CD4-positive, alpha-beta T cell treated with Interleukin-6 for 4 hours (primary cell): ENCODE measurements at regions not wholly inside any gene's neighbourhood (a gene's known extent, or its start where the extent isn't known, plus 50 kb on each side); places are given as distances from the start of the nearest gene placed in this dataset.

Source experiments
- DNase-seq: peaks from one replicate; pipeline ENCODE4 v3.0.0-alpha.2; 2020; ENCODE audit warnings: mixed read lengths

DNA sequence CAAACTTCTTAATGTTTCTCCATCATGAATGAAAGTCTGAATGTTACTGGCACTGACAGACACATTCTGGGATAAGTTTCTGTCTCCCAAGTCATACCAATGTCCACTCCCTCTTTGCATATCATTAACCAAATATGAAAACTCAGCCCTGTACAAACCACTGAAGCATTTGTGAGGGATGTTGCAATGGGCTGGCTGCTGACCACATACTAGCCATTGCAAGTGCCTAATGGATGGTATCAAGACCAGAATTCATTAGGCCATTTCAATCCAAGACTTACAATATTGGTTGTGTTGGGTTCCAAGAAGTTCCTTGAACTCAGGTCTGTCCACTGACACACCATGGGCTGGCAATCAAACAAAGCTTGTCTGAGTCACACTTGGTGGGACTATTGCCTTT, 73.8 kb downstream of the CBLN2 start:
- DNase-seq, result no peak

DNA sequence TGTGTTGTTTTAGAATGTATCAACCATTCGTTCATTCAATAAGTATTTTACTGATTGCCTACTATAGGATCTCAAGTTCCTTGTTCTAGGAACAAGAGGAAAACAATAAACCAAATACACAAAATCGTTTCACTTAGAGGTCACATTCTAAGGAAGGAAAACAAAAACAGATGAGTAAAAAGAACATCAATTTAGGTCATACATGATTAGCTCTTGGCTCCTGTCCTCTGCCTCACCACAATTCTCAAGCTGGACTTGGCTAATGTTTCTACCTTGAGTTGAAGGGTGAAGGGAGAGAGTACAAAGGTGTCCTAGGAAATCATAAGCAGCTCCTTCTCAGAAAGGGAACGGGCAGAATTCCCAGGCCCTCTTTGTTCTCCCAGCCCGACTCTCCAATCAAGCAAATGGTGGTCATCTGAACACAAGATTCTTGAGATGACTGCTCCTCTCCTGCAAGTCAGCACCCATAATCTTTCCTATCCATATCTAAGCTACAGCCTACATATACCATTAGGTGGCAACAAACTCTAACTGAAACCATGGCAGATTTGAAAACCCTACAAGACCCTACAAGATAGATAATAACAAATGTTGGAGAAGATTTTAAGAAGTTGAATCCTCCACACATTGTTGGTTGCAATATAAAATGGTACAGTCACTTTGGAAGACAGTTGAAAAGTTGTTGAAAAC, 76.0 kb downstream of the CBLN2 start:
- DNase-seq, result no peak

DNA sequence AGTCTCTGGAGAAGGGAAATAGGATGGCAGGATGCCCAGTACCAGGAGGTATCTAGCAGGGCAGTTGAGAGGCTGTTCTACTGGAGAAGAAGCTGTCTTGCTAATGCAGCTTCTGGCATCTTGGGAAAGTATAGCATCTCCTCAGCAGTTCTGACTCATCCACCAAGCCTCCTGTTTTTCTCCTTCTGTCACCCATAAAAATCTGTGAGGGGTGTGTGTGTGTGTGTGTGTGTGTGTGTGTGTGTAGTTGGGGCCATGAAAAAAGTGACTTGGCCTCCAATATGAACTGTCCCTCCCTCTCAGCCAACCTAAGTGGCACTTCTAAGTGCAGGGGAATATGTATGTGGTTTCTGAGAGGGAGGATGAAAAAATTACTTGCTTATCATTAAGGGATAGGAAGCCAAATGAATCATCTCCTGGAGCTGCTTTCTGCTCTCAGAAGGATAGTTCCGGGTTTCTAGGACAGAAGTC, 83.9 kb downstream of the CBLN2 start:
- no peak for DNase-seq

DNA sequence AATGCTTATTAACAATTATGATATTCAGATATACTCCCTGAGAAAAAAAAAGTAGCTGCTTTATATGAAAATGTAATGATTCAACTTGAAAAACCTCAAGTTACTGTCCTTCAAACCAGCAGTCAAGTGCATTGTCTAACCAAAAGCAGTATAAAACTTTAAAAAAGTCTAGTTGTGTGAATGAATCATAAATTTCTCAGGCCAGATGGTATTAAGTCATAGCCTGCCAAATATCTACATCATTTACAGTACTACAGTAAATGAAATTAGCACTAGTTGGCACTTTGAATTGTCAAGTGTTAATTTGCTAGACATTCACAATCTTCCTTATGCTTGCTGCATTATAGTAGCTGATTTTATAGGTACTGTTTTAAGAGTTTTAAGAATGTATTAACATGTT, 85.9 kb downstream of the CBLN2 start:
- DNase-seq, result no peak

DNA sequence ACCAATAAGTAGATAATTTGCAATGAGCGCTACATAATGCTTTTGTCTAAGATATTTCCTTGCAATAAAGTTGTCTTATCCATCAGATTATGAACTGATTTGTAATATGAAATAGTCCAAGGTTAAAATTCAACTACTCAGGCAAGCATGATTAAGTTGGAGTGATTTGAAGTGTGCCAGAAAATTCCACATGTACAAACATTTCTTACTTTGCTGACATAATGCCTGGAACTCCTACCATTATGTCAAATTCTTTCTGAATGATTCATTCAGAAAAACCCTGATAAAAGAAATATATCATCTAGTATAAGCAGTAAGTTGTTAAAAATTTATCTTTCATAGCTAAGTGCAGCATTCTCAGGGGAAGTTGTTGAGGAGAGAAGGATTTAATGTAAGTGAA, 87.3 kb downstream of the CBLN2 start:
- DNase-seq, result no peak

DNA sequence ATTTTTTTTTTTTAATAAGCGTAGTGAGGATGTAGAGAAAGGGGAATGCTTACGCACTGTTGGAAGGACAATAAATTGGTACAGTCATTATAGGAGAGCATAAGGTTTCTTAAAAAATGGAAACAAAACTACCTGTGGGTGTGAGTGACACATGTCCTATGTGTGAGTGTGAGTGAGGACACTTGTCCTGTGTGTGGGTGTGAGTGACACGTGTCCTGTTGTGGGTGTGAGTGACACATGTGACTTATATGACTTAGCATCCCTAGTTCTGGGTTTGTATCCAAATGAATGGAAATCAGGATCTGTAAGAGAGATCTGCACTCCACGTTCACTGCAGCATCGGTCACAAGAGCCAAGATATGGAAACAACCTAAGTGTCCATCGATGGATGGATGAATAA, 91.8 kb downstream of the CBLN2 start:
- DNase-seq, result no peak

DNA sequence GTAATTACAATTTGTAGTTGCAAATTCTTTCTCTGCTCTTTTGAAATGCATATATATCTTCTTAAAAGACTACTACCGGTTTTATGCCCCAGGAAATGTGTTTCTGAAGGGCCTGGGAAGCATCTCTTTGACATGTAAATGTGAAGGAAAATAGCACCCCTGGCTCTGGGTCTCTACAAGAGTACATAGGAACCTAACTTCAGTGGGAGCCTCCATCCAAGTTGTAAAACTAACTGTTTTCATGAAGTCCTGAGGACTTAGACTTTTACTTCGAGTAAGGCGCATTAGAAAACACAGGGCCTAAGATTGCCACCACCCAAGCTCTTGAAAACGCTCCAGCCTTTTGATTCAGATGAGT, 99.4 kb downstream of the CBLN2 start:
- no peak for DNase-seq

DNA sequence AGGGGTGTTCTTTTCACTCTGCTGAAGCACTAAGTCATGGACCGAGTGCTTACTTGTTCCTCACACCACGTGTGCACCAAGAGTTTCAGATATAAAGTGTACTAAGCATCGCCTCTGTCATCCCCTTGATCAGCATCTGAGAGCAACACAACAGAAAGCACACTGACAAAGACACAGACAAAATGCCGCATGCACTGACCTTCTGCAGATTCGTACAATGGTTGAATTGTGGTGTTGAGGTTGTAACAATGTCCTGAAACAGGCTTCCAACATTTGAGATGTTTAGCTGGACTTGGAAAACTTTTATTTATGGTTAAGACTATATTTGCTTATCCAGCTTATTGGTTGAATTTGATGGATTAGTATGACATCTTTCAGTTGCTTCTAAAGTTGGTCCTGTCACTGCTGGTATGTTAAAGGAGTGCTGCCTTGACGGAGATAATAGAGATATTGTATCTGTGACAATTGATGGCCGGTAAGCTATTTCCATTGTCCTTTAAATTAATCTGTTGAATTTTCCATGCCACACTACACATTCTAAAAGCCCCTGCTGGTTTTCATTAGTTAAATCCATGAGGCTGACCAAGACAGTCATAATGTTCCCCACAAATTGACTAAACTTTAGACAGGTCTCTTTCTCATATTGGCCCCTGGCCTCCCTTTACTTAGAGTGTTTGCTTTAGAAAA, 99.9 kb downstream of the CBLN2 start:
- no peak for DNase-seq

DNA sequence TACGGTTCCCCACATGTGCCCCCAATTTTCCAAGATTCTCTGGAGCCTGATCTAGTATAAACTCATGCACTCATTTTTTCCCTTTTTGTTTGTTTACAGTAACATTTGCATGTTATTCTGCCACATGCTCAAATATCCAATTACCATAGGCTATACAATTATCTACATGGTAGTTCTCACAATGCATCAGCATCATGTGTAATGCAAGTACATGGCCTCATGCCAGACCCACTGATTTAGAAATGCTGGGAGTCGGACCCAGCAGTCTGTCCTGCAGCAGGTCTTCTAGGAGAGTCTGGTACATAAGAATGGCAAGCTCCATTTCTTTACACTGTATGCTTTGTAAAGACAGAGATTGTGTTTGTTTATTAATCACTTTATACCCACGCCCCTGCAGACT, 107.7 kb downstream of the CBLN2 start:
- DNase-seq, result no peak

DNA sequence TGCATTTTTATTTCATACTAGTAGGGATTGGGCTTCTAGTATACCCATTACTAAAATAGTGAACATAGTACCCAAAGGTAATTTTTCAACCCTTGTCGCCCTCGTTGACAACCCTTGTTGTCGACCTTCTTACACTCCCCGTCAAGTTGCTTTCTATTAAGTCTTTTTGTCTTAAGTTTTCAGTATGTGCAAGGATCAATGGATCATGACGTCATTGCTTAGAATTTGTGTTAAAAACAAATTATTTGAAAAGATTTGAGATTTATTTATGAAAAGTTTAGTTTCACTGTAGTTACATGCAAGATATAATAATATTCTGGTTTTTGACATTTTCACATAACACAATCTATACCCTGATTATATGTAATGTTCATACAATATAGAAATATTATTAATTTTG, 110.4 kb downstream of the CBLN2 start:
- DNase-seq, result no peak

DNA sequence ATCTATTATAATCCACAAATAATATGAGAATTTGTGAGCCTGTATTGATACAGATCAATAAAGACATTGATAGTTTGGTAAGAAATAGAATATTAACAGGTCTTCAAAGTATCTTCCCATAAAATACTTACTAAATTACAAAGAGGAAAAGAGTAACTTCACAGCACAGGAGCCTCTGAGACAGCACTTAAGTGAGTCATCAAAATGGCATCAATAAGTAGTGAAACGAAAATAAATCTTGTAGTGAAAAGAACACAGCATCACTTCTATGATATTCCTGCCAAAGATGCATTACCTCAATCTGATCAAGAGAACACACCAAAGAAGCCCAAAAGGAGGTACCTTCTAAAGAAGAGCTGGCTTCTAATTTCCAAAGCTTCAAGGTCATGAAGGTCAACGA, 116.4 kb downstream of the CBLN2 start:
- DNase-seq, result no peak

DNA sequence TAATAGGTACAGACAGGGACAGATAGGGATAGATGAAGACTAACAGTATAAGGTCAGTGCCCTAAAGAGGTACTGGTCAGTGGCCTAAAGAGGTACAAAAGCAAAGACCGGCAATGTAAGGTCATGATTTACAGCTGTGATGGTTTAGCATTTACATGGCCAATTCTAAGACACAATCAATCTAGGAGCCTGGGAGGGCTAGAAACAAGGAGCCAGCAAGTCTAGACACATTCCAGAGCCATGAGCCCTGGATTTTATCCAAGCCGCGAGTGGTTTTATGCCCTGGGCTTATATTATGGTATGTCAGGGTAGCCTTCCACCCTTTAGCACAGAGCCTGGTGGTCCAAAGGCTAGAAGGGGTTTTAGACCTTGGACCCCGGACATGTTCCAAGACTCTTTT, 124.2 kb downstream of the CBLN2 start:
- no peak for DNase-seq

DNA sequence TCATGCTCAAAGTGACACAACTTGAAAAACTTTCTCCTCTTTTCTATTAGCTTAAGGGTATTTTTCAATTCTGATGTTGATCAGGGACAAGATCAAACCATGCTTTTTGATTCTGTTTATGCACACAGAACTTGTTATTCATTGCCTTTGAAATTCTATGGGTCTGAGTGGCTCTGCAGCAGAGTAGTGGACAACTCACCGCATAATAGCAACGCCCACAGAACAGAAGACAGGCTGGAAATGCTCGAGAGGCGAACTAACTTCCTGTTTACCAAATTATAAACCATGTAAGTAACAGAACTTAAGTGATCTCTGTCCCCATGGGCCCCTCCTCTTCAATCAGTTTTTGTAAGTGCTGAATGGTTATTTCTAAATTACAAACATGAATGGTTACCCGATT, 131.2 kb downstream of the CBLN2 start:
- DNase-seq, result no peak

DNA sequence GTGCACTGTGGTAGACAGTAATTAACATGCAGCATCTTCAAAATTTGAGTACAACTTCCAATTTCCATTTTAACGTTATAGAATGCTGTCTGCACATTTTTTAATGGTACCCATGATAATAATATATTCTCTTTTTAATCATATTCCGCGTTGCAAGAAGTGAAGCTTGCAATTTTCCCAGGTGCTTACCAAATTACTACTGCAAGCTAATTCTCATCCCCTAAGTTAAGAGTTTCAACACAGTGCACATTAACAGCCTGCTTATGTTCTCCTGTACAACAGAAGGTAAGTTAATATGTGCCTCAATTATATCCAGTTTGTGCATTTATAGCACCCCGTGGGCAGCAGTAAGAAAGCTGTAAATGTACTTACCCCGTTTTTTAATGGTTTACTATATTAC, 132.9 kb downstream of the CBLN2 start:
- no peak for DNase-seq

DNA sequence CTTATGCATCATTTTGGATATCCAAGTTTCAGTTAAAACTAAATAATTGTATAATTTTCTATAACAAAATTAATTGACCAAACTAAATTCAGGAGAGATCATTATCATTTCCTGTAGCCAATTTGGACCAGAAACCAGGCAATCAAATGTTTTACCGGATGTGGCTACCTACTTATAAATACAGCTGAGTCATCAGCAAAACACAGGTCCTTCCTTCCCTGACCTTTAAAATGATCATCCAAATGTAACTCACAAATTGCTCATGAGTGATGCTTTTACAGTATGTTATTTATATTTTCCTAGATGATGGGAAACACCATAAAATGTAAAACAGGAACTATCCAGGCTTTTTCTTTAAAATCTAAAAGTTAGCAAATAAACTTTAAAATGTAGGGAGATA, 133.7 kb downstream of the CBLN2 start:
- no peak for DNase-seq

DNA sequence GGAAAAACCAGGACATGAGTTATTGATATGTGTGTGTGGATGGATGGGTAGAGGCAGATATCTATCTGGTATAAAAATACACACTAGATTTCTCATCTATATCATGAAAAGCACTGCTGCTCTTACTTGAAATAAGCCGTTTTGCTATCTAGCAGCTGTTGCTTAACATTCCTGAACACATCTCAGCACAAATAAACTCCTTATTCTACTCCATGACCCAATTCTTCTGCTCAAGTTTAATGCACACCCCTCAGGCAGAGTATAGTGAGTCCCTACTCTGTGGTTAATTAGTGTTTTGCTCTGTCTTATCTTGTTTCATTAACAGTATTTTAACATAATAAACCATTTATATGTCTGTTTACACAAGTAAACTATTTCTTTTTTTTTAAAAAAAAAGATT, 134.2 kb downstream of the CBLN2 start:
- no peak for DNase-seq

DNA sequence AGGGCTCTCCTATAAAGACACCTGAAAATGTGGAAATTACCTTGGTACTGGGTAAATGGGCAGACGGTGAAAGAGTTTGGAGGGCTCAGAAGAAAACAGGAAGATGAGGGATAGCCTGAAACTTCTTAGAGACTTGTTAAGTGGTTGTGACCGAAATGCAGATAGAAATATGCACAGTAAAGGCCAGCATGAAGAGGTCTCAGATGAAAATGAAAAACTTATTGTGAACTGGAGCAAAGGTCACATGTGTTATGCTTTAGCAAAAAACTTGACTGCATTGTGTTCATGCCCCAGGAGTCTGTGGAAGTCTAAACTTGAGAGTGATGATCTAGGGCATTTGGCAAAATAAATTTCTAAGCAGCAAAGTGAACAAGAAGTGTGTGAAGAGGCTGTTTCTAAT, 137.1 kb downstream of the CBLN2 start:
- no peak for DNase-seq

DNA sequence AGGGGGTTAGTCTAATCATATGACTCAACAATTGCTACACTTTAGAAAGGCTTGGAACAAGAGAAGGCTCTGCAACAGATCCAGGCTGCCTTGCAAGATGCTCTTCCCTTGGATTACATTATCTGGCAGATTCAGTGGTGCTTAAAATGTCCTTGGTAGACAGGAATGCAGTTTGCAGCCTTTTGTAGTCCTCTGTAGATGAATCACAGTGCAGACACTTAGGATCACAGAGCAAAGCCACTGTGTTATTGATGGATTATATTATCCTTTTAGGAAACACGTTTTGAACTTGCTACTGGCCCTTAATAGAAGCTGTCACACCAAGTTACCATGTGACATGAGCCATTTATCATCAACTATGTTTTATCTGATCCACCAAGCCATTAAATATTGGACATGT, 152.2 kb downstream of the CBLN2 start:
- DNase-seq, result no peak

DNA sequence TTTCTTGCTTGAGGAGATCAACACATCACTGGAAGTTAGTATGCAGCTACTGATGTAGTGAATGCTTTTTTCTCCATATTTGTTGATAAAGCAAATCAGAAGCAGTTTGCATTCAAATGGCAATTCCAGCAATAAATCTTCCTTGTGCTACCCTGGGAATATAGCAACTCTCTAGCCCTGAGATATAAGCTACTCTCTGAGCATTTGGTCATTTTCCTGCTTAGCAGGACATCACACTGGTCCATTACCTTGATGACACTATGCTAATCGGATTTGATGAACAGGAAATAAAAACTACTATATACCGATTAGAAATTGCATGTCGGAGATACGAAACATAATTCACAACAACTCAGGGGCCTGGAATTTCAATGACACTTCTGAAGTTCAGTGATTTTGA, 152.7 kb downstream of the CBLN2 start:
- no peak for DNase-seq

DNA sequence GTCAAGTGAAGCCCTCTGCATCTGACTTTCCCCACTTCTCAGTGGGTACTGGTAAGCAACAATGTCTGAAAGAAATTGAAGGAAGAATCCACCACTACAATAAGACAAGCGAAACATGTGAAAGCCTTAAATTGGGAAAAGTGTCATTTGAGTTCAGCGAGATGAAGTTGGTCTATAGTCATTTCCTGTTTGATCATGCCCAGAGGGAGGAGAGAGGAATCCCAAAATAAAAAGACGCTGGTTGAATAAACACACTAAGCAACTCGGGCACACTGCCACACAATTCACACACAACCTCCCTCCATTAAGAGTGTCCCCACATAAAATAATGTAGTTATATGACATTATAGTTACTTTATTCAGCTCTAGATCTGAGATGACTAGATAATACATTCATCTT, 166.1 kb downstream of the CBLN2 start:
- DNase-seq, result no peak

DNA sequence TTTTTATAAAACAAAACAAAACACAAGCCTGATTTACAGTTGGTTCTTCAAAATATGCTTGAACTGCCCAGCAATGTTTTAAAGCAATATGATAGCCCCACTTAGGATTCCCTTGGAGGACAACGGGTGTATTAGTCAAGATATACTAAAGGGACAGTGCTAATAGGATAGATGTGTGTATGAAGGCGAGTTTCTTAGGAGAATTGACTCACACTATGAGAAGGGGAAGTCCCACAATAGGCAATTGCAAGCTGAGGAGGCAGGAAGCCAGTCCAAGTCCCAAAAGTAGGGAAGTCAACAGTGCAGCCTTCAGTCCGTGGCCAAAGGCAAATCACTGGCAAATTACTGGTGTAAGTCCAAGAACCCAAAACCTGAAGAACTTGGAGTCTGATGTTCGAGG, 167.9 kb downstream of the CBLN2 start:
- no peak for DNase-seq

DNA sequence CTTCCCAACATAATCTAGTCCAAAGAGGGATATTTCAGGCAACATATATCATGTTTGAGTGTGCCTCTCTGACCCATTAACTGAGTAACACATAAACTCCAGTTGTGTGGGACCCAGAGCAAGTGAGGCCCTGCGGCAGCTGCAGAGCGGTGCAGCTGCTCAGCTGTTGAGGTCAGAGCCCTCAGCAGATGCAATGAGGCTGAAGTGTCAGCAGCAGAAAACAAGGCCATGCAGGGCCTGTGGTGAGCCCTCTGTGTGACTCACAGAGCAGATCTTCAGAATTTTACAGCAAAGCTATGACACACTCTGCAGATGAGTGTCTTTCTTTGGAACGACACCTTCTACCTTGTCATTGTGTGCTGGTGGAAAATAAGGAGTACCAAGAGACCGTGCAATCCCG, 168.5 kb downstream of the CBLN2 start:
- no peak for DNase-seq

DNA sequence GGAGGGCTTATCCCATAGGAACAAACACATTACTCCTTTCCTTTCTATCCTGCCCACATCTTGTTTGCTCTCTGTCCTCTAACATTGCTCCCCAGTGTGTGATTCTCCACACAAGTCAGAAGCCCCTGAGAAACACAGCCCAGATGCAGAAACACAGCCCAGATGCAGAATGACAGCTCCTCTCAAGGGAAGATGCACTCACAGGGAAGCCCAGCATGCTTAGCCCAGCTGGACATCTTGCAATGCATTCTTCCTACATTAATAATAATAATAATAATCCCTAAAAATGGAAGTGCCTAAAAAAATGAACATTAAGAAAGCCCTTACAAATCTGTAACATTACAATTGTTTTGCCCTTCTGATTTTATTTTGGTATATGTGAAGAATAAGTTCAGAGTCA, 172.1 kb downstream of the CBLN2 start:
- DNase-seq, result no peak

DNA sequence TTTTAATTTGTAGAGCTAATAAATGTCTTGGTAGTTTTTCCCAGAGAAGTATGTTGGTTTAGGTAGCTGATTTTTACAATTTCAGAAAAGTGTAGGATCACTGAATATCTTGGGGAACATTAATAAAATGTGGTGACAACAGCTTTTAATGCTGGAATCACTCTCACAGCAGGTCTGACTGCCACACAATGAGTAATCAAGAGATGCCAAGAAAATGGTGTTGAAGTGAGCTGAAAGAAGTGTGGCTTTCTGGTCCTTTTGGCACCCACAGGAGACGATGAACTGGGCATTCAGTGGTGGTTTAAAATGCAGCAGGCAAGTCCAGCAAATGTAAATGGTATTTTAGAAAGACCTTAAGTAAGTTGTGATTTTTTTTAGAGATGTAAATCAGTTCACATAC, 175.8 kb downstream of the CBLN2 start:
- no peak for DNase-seq

DNA sequence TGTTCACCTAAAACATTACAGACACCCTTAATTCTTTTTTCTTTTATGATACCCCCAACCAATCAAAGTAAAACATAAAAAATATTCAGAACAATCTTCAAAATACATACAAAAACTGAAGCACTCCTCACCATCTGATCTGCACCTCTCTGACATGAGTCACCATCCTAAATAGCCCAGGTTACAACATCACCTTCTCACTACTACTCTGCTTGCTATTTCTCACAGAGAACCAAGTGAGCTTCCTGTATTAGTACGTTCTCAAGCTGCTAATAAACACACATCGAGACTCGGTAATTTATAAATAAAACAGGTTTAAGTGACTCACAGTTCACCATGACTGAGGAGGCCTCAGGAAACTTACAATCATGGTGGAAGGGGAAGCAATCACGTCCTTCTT, 183.5 kb downstream of the CBLN2 start:
- DNase-seq, result no peak
